ENCODE measurements at regions not wholly inside any gene's neighbourhood (a gene's known extent, or its start where the extent isn't known, plus 50 kb on each side); places are given as distances from the start of the nearest gene placed in this dataset.

DNA sequence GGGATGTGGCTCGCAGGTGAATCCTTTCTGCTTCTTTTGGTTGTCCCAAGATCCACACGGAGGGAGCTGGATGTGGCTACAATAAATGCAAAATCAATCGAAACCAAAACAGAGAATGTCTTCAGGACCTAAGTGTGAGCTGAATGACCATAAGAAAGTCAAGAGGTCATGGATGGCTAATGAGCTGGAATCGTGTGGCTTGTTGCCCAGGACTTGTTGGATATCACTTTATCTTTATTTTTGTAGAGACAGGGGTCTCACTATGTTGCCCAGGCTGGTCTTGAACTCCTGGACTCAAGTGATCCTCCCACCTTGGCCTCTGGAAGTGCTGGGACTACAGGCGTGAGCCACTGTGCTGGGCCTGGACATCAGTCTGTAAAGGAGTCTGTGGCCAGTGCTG is 326.8 kb upstream of the N4BP1 start:
- CTCF ChIA-PET: no interaction called here

DNA sequence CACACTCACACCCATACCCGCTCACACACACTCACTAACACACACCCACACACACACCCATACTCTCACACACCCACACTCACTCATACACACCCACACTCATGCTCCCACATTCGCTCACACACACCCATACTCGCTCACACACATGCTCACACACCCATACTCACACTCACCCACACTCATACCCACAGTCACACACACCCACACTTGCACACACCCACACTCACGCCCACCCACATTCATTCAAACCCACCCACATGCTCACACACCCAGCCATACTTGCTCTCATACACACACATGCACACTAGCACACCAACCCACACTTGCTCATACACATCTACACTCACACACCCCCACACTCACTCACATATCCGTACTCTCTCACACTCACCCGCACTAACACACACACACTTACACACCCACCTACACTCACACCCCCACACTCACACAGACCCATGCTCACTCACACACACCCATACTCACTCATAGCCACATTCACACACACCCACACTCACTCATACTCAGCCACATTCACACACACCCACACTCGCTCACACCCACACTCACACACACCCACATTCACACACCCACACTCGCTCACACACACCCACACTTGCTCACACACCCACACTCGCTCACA is 322.4 kb upstream of the N4BP1 start:
- CTCF ChIA-PET: no interaction called here
- Histone ChIP-seq H3K27me3 (ENCODE audit: insufficient read depth, low read length, poor library complexity, severe bottlenecking) (no peaks in the 10 kb centered on the region), H3K4me1 (ENCODE audit: insufficient read depth, low read length) (no peaks in the 10 kb centered on the region), H3K36me3 (ENCODE audit: insufficient read depth, low read length) (no peaks in the 10 kb centered on the region), H3K9me3 (ENCODE audit: low read length) (no peaks in the 10 kb centered on the region), H3K4me3 (ENCODE audit: low read length) (no peak overlapping the region), H3K27ac (ENCODE audit: low read depth, low read length) (no peak overlapping the region)
- H3K36me3 Mint-ChIP-seq: no peaks in the 10 kb centered on the region
- H3K27me3 Mint-ChIP-seq: no peaks in the 10 kb centered on the region
- no peaks in the 10 kb centered on the region for H3K4me1 Mint-ChIP-seq
- H3K4me3 Mint-ChIP-seq: no peak overlapping the region
- peaks cover 0 to 3% (median under 1%) of the 10 kb centered on the region in 5 donors for H3K9me3 Mint-ChIP-seq
- no peak overlapping the region for H3K27ac Mint-ChIP-seq
- POLR2A ChIA-PET: no interaction called here
- no peak for DNase-seq

More for the DNA sequence above, 326.8 kb upstream of the N4BP1 start:
- no peaks in the 10 kb centered on the region for H3K36me3 Mint-ChIP-seq
- H3K27ac ChIP-seq (ENCODE audit: low read depth, low read length): no peak overlapping the region
- H3K27me3 ChIP-seq (ENCODE audit: insufficient read depth, low read length, poor library complexity, severe bottlenecking): no peaks in the 10 kb centered on the region
- H3K4me1 Mint-ChIP-seq: no peaks in the 10 kb centered on the region
- H3K4me1 ChIP-seq (ENCODE audit: insufficient read depth, low read length): no peaks in the 10 kb centered on the region
- no peak overlapping the region for H3K4me3 ChIP-seq (ENCODE audit: low read length)
- no peaks in the 10 kb centered on the region for H3K36me3 ChIP-seq (ENCODE audit: insufficient read depth, low read length)
- peaks cover 3 to 6% (median 4%) of the 10 kb centered on the region in 5 donors for H3K9me3 Mint-ChIP-seq
- no peak overlapping the region for H3K4me3 Mint-ChIP-seq
- POLR2A ChIA-PET: no interaction called here
- H3K27ac Mint-ChIP-seq: no peak overlapping the region
- no peaks in the 10 kb centered on the region for H3K27me3 Mint-ChIP-seq
- no peak for DNase-seq
- H3K9me3 ChIP-seq (ENCODE audit: low read length): no peaks in the 10 kb centered on the region

DNA sequence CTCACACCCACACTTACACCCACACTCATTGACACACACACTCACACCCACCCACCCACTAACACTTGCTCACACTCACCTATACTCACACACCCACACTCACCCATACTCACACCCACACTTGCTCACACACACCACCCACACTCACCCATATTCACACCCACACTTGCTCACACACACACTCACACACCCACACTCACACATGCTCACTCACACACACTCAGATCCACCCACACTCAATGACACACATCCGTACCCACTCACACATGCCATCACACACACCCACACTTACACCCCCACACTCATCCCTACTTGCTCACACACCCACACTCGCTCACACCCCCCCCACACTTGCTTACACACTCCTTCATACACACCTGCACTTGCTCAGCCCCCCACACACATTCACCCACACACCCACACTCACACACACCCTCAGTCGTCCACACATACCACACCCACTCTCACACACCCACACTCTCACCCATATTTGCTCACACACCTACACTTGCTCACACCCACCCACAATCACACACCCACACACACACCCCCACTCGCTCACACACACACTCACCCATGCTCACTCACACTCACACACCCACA is 321.1 kb upstream of the N4BP1 start:
- Histone ChIP-seq H3K27me3 (ENCODE audit: insufficient read depth, low read length, poor library complexity, severe bottlenecking) (no peaks in the 10 kb centered on the region), H3K9me3 (ENCODE audit: low read length) (no peaks in the 10 kb centered on the region), H3K4me3 (ENCODE audit: low read length) (no peak overlapping the region), H3K36me3 (ENCODE audit: insufficient read depth, low read length) (no peaks in the 10 kb centered on the region), H3K27ac (ENCODE audit: low read depth, low read length) (no peak overlapping the region), H3K4me1 (ENCODE audit: insufficient read depth, low read length) (no peaks in the 10 kb centered on the region)
- ChIA-PET POLR2A (no interaction called here), CTCF (no interaction called here)
- H3K9me3 Mint-ChIP-seq: peaks cover 0 to 10% (median 5%) of the 10 kb centered on the region in 5 donors
- no peak overlapping the region for H3K27ac Mint-ChIP-seq
- H3K36me3 Mint-ChIP-seq: no peaks in the 10 kb centered on the region
- H3K4me3 Mint-ChIP-seq: no peak overlapping the region
- no peaks in the 10 kb centered on the region for H3K27me3 Mint-ChIP-seq
- H3K4me1 Mint-ChIP-seq: no peaks in the 10 kb centered on the region
- no peak for DNase-seq

DNA sequence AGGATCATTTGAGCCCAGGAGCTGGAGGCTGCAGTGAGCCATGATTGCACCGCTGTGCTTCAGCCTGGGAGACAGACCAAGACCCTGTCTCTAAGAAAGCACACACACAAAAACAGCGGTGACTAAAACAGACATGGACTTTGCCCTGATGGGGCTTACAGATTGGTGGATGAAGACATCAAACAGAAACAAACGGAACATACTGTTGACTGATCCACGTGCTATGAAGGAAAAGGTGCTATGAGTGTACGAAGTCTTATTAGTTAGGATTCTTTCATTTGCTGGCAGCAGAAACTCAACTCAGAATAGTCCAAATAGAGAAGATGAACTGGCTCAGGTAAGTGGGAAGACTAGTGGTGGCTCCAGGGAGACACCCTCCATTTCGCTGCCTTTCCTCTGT is 309.8 kb upstream of the N4BP1 start:
- H3K36me3 Mint-ChIP-seq: no peaks in the 10 kb centered on the region
- DNase-seq: no peak
- no peak overlapping the region for H3K4me3 ChIP-seq (ENCODE audit: low read length)
- H3K27ac ChIP-seq (ENCODE audit: low read depth, low read length): no peak overlapping the region
- H3K4me1 Mint-ChIP-seq: no peaks in the 10 kb centered on the region
- no peaks in the 10 kb centered on the region for H3K27me3 ChIP-seq (ENCODE audit: insufficient read depth, low read length, poor library complexity, severe bottlenecking)
- H3K27ac Mint-ChIP-seq: peak overlapping the region in 1 of 8 donors; percentile 19
- peaks cover 0 to 5% of the 10 kb centered on the region in 2 donors for H3K27me3 Mint-ChIP-seq
- no peak overlapping the region for H3K4me3 Mint-ChIP-seq
- H3K9me3 ChIP-seq (ENCODE audit: low read length): no peaks in the 10 kb centered on the region
- no peaks in the 10 kb centered on the region for H3K4me1 ChIP-seq (ENCODE audit: insufficient read depth, low read length)
- CTCF ChIA-PET: no interaction called here
- H3K36me3 ChIP-seq (ENCODE audit: insufficient read depth, low read length): no peaks in the 10 kb centered on the region
- H3K9me3 Mint-ChIP-seq: peaks cover 4 to 9% (median 6%) of the 10 kb centered on the region in 5 donors
- POLR2A ChIA-PET: no interaction called here

DNA sequence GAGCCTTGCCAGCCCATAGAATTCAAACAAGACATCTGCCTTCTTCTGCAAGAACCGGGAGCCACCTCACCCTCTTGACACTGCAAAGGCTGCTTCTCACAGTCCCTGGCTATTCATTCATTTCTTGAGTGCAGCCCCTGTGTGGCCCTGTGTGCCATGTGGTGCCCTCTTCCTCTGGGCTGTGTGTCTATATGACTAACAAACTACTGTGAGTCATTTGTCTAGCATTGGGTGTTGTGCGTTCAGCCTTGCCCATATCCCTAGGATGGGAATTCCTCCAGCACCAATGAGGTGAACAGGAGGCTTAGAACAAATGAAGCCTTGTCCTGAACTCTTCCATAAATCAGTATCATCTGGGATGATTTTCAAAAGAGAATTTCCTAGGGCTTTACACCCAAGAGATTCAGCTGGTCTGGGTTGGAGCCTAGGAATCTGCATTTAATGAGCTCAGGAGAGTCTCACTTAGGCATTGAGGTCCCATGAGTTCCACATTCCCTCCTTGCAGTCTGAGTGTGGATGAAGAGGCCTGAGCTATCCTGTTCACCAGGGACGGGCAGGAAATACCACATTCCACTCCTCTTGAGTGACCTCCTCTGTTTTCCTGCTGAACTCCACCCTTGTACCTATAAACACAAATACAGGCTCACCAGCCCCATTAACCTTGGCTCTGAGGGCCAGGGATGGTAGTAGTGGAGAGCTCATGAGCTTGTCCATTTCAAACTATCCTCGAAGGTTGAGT is 308.7 kb upstream of the N4BP1 start:
- Histone ChIP-seq H3K4me3 (ENCODE audit: low read length) (no peak overlapping the region), H3K36me3 (ENCODE audit: insufficient read depth, low read length) (no peaks in the 10 kb centered on the region), H3K9me3 (ENCODE audit: low read length) (no peaks in the 10 kb centered on the region), H3K27ac (ENCODE audit: low read depth, low read length) (no peak overlapping the region), H3K4me1 (ENCODE audit: insufficient read depth, low read length) (no peaks in the 10 kb centered on the region), H3K27me3 (ENCODE audit: insufficient read depth, low read length, poor library complexity, severe bottlenecking) (no peaks in the 10 kb centered on the region)
- Mint-ChIP-seq H3K9me3 (peaks cover 6 to 9% (median 6%) of the 10 kb centered on the region in 5 donors), H3K27me3 (peaks cover 0 to 3% of the 10 kb centered on the region in 2 donors), H3K4me3 (no peak overlapping the region), H3K4me1 (no peaks in the 10 kb centered on the region), H3K36me3 (no peaks in the 10 kb centered on the region), H3K27ac (no peak overlapping the region)
- ChIA-PET POLR2A (no interaction called here), CTCF (interaction anchor here (1.3 kb wide), 1 partner anchor 11 kb away, joined by 4 read pairs; no protein-coding TSS in a partner anchor)
- DNase-seq: no peak

DNA sequence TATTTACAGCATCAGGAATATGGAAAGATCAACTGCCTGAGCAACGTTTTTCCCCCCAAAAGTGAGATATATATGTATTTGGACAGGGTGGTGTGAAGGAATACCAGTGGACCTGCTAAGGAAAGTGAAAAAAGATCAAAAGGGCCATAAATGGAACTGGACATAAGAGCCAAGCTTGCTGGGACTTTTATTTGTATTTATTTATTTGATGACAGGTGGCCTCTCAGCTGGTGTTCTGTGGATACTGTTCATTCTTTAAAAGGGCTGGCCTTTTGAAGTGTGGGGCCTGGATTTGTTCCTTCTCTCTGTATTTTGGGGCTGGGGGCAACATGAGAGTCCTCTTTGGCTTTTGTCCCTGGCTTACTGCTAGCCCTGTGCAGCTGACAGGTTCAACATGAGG is 306.6 kb upstream of the N4BP1 start:
- no peaks in the 10 kb centered on the region for H3K36me3 ChIP-seq (ENCODE audit: insufficient read depth, low read length)
- H3K27me3 Mint-ChIP-seq: peaks cover 0 to 2% of the 10 kb centered on the region in 2 donors
- H3K4me3 ChIP-seq (ENCODE audit: low read length): no peak overlapping the region
- no peaks in the 10 kb centered on the region for H3K36me3 Mint-ChIP-seq
- H3K4me3 Mint-ChIP-seq: no peak overlapping the region
- H3K9me3 Mint-ChIP-seq: peaks cover 4 to 12% (median 6%) of the 10 kb centered on the region in 5 donors
- ChIA-PET CTCF (no interaction called here), POLR2A (no interaction called here)
- H3K27me3 ChIP-seq (ENCODE audit: insufficient read depth, low read length, poor library complexity, severe bottlenecking): no peaks in the 10 kb centered on the region
- H3K27ac ChIP-seq (ENCODE audit: low read depth, low read length): no peak overlapping the region
- H3K27ac Mint-ChIP-seq: no peak overlapping the region
- H3K4me1 Mint-ChIP-seq: no peaks in the 10 kb centered on the region
- H3K4me1 ChIP-seq (ENCODE audit: insufficient read depth, low read length): no peaks in the 10 kb centered on the region
- H3K9me3 ChIP-seq (ENCODE audit: low read length): no peaks in the 10 kb centered on the region
- no peak for DNase-seq

DNA sequence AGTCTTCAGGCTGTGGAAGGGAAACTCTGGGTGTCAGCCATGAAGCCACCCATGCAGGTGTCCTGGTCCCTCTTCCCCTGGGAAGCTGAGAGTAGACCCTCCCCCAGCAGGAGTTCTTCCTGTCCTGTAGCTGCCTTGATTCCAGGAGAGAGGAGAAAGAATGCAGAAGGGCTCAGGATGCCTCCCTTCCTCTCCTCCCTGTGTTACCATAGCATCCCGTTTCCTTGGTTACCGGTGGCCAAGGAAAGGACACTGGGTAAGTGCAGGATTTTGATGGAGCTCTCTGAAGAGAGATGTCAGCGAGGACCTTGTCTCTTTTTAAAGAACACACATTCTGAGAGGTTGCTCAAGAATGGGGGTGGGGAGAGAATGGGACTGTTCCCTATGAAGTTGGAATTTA is 304.1 kb upstream of the N4BP1 start:
- no peak overlapping the region for H3K27ac Mint-ChIP-seq
- Histone ChIP-seq H3K4me1 (ENCODE audit: insufficient read depth, low read length) (no peaks in the 10 kb centered on the region), H3K9me3 (ENCODE audit: low read length) (no peaks in the 10 kb centered on the region), H3K27ac (ENCODE audit: low read depth, low read length) (no peak overlapping the region), H3K27me3 (ENCODE audit: insufficient read depth, low read length, poor library complexity, severe bottlenecking) (no peaks in the 10 kb centered on the region), H3K36me3 (ENCODE audit: insufficient read depth, low read length) (no peaks in the 10 kb centered on the region), H3K4me3 (ENCODE audit: low read length) (no peak overlapping the region)
- POLR2A ChIA-PET: no interaction called here
- H3K36me3 Mint-ChIP-seq: no peaks in the 10 kb centered on the region
- CTCF ChIA-PET: no interaction called here
- peaks cover 4 to 12% (median 8%) of the 10 kb centered on the region in 5 donors for H3K9me3 Mint-ChIP-seq
- H3K27me3 Mint-ChIP-seq: peaks cover 0 to 2% of the 10 kb centered on the region in 2 donors
- no peak for DNase-seq
- no peak overlapping the region for H3K4me3 Mint-ChIP-seq
- no peaks in the 10 kb centered on the region for H3K4me1 Mint-ChIP-seq

DNA sequence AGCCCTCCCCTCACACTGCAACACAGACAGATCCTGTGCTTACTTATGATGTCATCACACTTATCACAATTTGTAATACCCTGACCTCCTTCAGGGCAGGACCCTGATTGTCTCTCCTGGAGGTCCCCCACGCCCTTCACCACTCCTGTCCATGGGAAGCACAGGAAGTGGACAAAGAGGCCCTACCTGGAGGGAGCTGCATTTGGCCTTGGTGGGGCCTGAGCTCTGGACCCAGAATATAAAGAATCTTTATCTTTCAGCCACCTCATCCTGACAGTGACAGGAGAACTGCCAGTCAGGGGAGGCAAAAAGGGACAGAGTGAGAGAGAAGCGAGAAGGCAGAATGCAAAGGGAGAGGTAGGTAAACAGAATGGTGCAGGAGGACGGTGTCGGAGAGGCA is 303.4 kb upstream of the N4BP1 start:
- no peaks in the 10 kb centered on the region for H3K9me3 ChIP-seq (ENCODE audit: low read length)
- Mint-ChIP-seq H3K27me3 (peaks cover 0 to 2% of the 10 kb centered on the region in 2 donors), H3K27ac (no peak overlapping the region), H3K4me3 (no peak overlapping the region), H3K9me3 (peaks cover 4 to 12% (median 6%) of the 10 kb centered on the region in 5 donors), H3K4me1 (no peaks in the 10 kb centered on the region), H3K36me3 (no peaks in the 10 kb centered on the region)
- H3K4me3 ChIP-seq (ENCODE audit: low read length): no peak overlapping the region
- no peaks in the 10 kb centered on the region for H3K36me3 ChIP-seq (ENCODE audit: insufficient read depth, low read length)
- CTCF ChIA-PET: no interaction called here
- H3K4me1 ChIP-seq (ENCODE audit: insufficient read depth, low read length): no peaks in the 10 kb centered on the region
- H3K27me3 ChIP-seq (ENCODE audit: insufficient read depth, low read length, poor library complexity, severe bottlenecking): no peaks in the 10 kb centered on the region
- no peak overlapping the region for H3K27ac ChIP-seq (ENCODE audit: low read depth, low read length)
- POLR2A ChIA-PET: no interaction called here
- no peak for DNase-seq

Measured in CD8-positive, alpha-beta memory T cell (primary cell).